Stimulated activated naive B cell treated with anti-CD40 and anti-IgM and Interleukin-4, amounts not matched to agents 10 μg/mL and 1 μg/mL and 100 μg/mL, for 72 hours (primary cell): ENCODE measurements at regions not wholly inside any gene's neighbourhood (a gene's known extent, or its start where the extent isn't known, plus 50 kb on each side); places are given as distances from the start of the nearest gene placed in this dataset.

ENCODE experiments used
- ATAC-seq, 2 donors: fragments of 150-1000 bp; cut with Tn5 transposase; replicated peaks; 2 replicates each; pipeline ENCODE4 v1.10.0; 2021; ENCODE audit warnings: moderate library complexity in 1 of 2
- DNase-seq: peaks from one replicate; pipeline ENCODE4 v3.0.0; 2021
- H3K27ac Mint-ChIP-seq: one replicate; pipeline ENCODE4 v1.8.0; 2022; ENCODE audit warnings: mild to moderate bottlenecking, mixed read lengths
- H3K27me3 Mint-ChIP-seq, 2 donors: one replicate each; pipeline ENCODE4 v1.8.0; 2022; ENCODE audit warnings: mixed read lengths in 2 of 2
- H3K36me3 Mint-ChIP-seq, 2 donors: one replicate each; pipeline ENCODE4 v1.8.0; 2022; ENCODE audit warnings: mixed read lengths in 2 of 2, mild to moderate bottlenecking in 1 of 2
- H3K4me1 Mint-ChIP-seq, 2 donors: one replicate each; pipeline ENCODE4 v1.8.0; 2022; ENCODE audit warnings: mixed read lengths in 2 of 2, mild to moderate bottlenecking in 1 of 2
- H3K4me3 Mint-ChIP-seq, 2 donors: one replicate each; pipeline ENCODE4 v1.8.0; 2022; ENCODE audit warnings: mild to moderate bottlenecking in 2 of 2, mixed read lengths in 2 of 2, moderate library complexity in 1 of 2
- H3K9me3 Mint-ChIP-seq, 2 donors: one replicate each; pipeline ENCODE4 v1.8.0; 2022; ENCODE audit warnings: mixed read lengths in 2 of 2, mild to moderate bottlenecking in 1 of 2

GRCh38 chr10:10156917-10157600 is 860.6 kb upstream of the CELF2 start:
- no peak overlapping the region for H3K27ac Mint-ChIP-seq
- H3K27me3 Mint-ChIP-seq, result no peaks in the 10 kb centered on the region
- ATAC-seq, result no peak
- H3K4me3 Mint-ChIP-seq, result no peak overlapping the region
- H3K9me3 Mint-ChIP-seq, result peaks cover 5 to 12% of the 10 kb centered on the region in 2 donors
- no peak for DNase-seq
- no peaks in the 10 kb centered on the region for H3K4me1 Mint-ChIP-seq
- no peaks in the 10 kb centered on the region for H3K36me3 Mint-ChIP-seq

- no peaks in the 10 kb centered on the region for H3K4me1 Mint-ChIP-seq
- no peaks in the 10 kb centered on the region for H3K27me3 Mint-ChIP-seq
- H3K36me3 Mint-ChIP-seq, result no peaks in the 10 kb centered on the region
- no peak for DNase-seq
- no peak overlapping the region for H3K27ac Mint-ChIP-seq
- H3K4me3 Mint-ChIP-seq, result no peak overlapping the region
- no peak for ATAC-seq
- H3K9me3 Mint-ChIP-seq, result peaks cover 5 to 12% of the 10 kb centered on the region in 2 donors
Measured at GRCh38 chr10:10160821-10161312, 856.8 kb upstream of the CELF2 start.

- Mint-ChIP-seq H3K4me1 (no peaks in the 10 kb centered on the region), H3K4me3 (no peak overlapping the region), H3K9me3 (peaks cover 3 to 6% of the 10 kb centered on the region in 2 donors), H3K27ac (no peak overlapping the region), H3K36me3 (no peaks in the 10 kb centered on the region), H3K27me3 (no peaks in the 10 kb centered on the region)
- ATAC-seq (no peak), DNase-seq (no peak)
Measured at GRCh38 chr10:10164848-10165247, 852.8 kb upstream of the CELF2 start.

GRCh38 chr10:10165415-10165814 is 852.3 kb upstream of the CELF2 start:
- no peak for DNase-seq

GRCh38 chr10:10178476-10178875 is 839.2 kb upstream of the CELF2 start:
- Mint-ChIP-seq H3K4me1 (no peaks in the 10 kb centered on the region), H3K27ac (no peak overlapping the region), H3K4me3 (no peak overlapping the region), H3K36me3 (no peaks in the 10 kb centered on the region), H3K9me3 (peaks cover 3 to 4% of the 10 kb centered on the region in 2 donors), H3K27me3 (no peaks in the 10 kb centered on the region)
- ATAC-seq (no peak), DNase-seq (no peak)

More at GRCh38 chr10:10165415-10165814, 852.3 kb upstream of the CELF2 start:
- H3K36me3 Mint-ChIP-seq, result no peaks in the 10 kb centered on the region
- H3K4me1 Mint-ChIP-seq, result no peaks in the 10 kb centered on the region
- H3K9me3 Mint-ChIP-seq, result peaks cover 0 to 2% of the 10 kb centered on the region in 2 donors
- H3K27ac Mint-ChIP-seq, result no peak overlapping the region
- no peaks in the 10 kb centered on the region for H3K27me3 Mint-ChIP-seq
- H3K4me3 Mint-ChIP-seq, result no peak overlapping the region
- no peak for ATAC-seq

GRCh38 chr10:10193848-10194247 is 823.8 kb upstream of the CELF2 start:
- ATAC-seq, result no peak
- Mint-ChIP-seq H3K4me3 (no peak overlapping the region), H3K27me3 (no peaks in the 10 kb centered on the region), H3K4me1 (no peaks in the 10 kb centered on the region), H3K9me3 (no peaks in the 10 kb centered on the region), H3K27ac (no peak overlapping the region), H3K36me3 (no peaks in the 10 kb centered on the region)
- DNase-seq, result no peak

GRCh38 chr10:10196701-10197100 is 821.0 kb upstream of the CELF2 start:
- Mint-ChIP-seq H3K36me3 (no peaks in the 10 kb centered on the region), H3K27me3 (no peaks in the 10 kb centered on the region), H3K27ac (no peak overlapping the region), H3K9me3 (peaks cover 0 to 2% of the 10 kb centered on the region in 2 donors), H3K4me3 (no peak overlapping the region), H3K4me1 (no peaks in the 10 kb centered on the region)
- ATAC-seq (no peak), DNase-seq (no peak)

GRCh38 chr10:10197423-10197822 is 820.2 kb upstream of the CELF2 start:
- no peak overlapping the region for H3K4me3 Mint-ChIP-seq
- no peak overlapping the region for H3K27ac Mint-ChIP-seq
- H3K36me3 Mint-ChIP-seq, result no peaks in the 10 kb centered on the region
- DNase-seq, result no peak
- peaks cover 0 to 2% of the 10 kb centered on the region in 2 donors for H3K9me3 Mint-ChIP-seq
- no peak for ATAC-seq
- H3K27me3 Mint-ChIP-seq, result no peaks in the 10 kb centered on the region
- no peaks in the 10 kb centered on the region for H3K4me1 Mint-ChIP-seq

GRCh38 chr10:10198363-10198762 is 819.3 kb upstream of the CELF2 start:
- Mint-ChIP-seq H3K27me3 (no peaks in the 10 kb centered on the region), H3K27ac (no peak overlapping the region), H3K4me3 (no peak overlapping the region), H3K4me1 (no peaks in the 10 kb centered on the region), H3K36me3 (no peaks in the 10 kb centered on the region), H3K9me3 (peaks cover 0 to 2% of the 10 kb centered on the region in 2 donors)
- DNase-seq (no peak), ATAC-seq (no peak)

- H3K4me1 Mint-ChIP-seq, result peaks cover 0 to 2% of the 10 kb centered on the region in 2 donors
- no peak for DNase-seq
- H3K27ac Mint-ChIP-seq, result no peak overlapping the region
- no peaks in the 10 kb centered on the region for H3K36me3 Mint-ChIP-seq
- ATAC-seq, result no peak
- peaks cover 5 to 8% of the 10 kb centered on the region in 2 donors for H3K9me3 Mint-ChIP-seq
- H3K27me3 Mint-ChIP-seq, result no peaks in the 10 kb centered on the region
- no peak overlapping the region for H3K4me3 Mint-ChIP-seq
Measured at GRCh38 chr10:10204415-10204814, 813.3 kb upstream of the CELF2 start.

- peaks cover 0 to 2% of the 10 kb centered on the region in 2 donors for H3K4me1 Mint-ChIP-seq
- DNase-seq (no peak), ATAC-seq (no peak)
- H3K36me3 Mint-ChIP-seq, result no peaks in the 10 kb centered on the region
- H3K9me3 Mint-ChIP-seq, result peaks cover 3 to 8% of the 10 kb centered on the region in 2 donors
- no peak overlapping the region for H3K4me3 Mint-ChIP-seq
- no peaks in the 10 kb centered on the region for H3K27me3 Mint-ChIP-seq
- no peak overlapping the region for H3K27ac Mint-ChIP-seq
Measured at GRCh38 chr10:10205906-10206305, 811.8 kb upstream of the CELF2 start.

- no peak for DNase-seq
- no peak for ATAC-seq
- H3K4me3 Mint-ChIP-seq, result no peak overlapping the region
- peaks cover 3 to 8% of the 10 kb centered on the region in 2 donors for H3K9me3 Mint-ChIP-seq
- H3K4me1 Mint-ChIP-seq, result peaks cover 0 to 2% of the 10 kb centered on the region in 2 donors
- H3K36me3 Mint-ChIP-seq, result no peaks in the 10 kb centered on the region
- no peaks in the 10 kb centered on the region for H3K27me3 Mint-ChIP-seq
- no peak overlapping the region for H3K27ac Mint-ChIP-seq
Measured at GRCh38 chr10:10207538-10207937, 810.1 kb upstream of the CELF2 start.

- H3K4me3 Mint-ChIP-seq, result no peak overlapping the region
- no peaks in the 10 kb centered on the region for H3K27me3 Mint-ChIP-seq
- peaks cover 2 to 3% of the 10 kb centered on the region in 2 donors for H3K4me1 Mint-ChIP-seq
- no peak for DNase-seq
- H3K27ac Mint-ChIP-seq, result no peak overlapping the region
- ATAC-seq, result no peak
- peaks cover 3 to 8% of the 10 kb centered on the region in 2 donors for H3K9me3 Mint-ChIP-seq
- H3K36me3 Mint-ChIP-seq, result no peaks in the 10 kb centered on the region
Measured at GRCh38 chr10:10208196-10208595, 809.5 kb upstream of the CELF2 start.

- Mint-ChIP-seq H3K4me1 (peaks cover 5 to 6% of the 10 kb centered on the region in 2 donors), H3K9me3 (peaks cover 3 to 8% of the 10 kb centered on the region in 2 donors), H3K27me3 (no peaks in the 10 kb centered on the region), H3K4me3 (no peak overlapping the region), H3K27ac (peak overlapping the region; percentile 2), H3K36me3 (no peaks in the 10 kb centered on the region)
- ATAC-seq (peak in 1 of 2 donors; percentile 47), DNase-seq (no peak)
Measured at GRCh38 chr10:10209167-10209566, 808.5 kb upstream of the CELF2 start.

GRCh38 chr10:10211409-10211808 is 806.3 kb upstream of the CELF2 start:
- Mint-ChIP-seq H3K4me1 (peaks cover 5 to 6% of the 10 kb centered on the region in 2 donors), H3K4me3 (no peak overlapping the region), H3K27me3 (no peaks in the 10 kb centered on the region), H3K27ac (no peak overlapping the region), H3K36me3 (no peaks in the 10 kb centered on the region), H3K9me3 (peaks cover 0 to 4% of the 10 kb centered on the region in 2 donors)
- DNase-seq (no peak), ATAC-seq (no peak)
